ENCODE measurements at regions not wholly inside any gene's neighbourhood (a gene's known extent, or its start where the extent isn't known, plus 50 kb on each side); places are given as distances from the start of the nearest gene placed in this dataset.

GRCh38 chr16:11439790-11440656, 94.8 kb downstream of the RMI2 start:
- H3K9me3 ChIP-seq, result peaks cover 0 to 4% of the 10 kb centered on the region in 2 donors
- WGBS, 2 donors (ENCODE audit: low coverage in 1 of 2), result 93 to 99% methylated on average over 2 to 4 of the region's 4 CpGs
- H3K27me3 ChIP-seq, result no peaks in the 10 kb centered on the region
- no peaks in the 10 kb centered on the region for H3K4me1 ChIP-seq
- intact Hi-C loops (cut with DNase I; ENCODE audit: low total_unique reads) (no loop called here), in situ Hi-C loops (cut with MboI; ENCODE audit: low pct_ligation_motif_present in 1 of 4, low pct_unique_long_range_greater_than_20kb in 1 of 4, low sequenced_read_pairs in 3 of 4) (no loop called here)
- DNase-seq, result no peak
- no peak for TF ChIP-seq EP300 (IDR thresholded peaks at IDR 0.05; ENCODE audit: low read depth)
- no peak for TF ChIP-seq POLR2AphosphoS5 (IDR thresholded peaks at IDR 0.05)
- no peak for TF ChIP-seq POLR2A (IDR thresholded peaks at IDR 0.05)
- no peak for TF ChIP-seq CTCF (IDR thresholded peaks at IDR 0.05)
- H3K36me3 ChIP-seq, result no peaks in the 10 kb centered on the region
- no peak overlapping the region for H3K27ac ChIP-seq
- H3K4me3 ChIP-seq, result no peak overlapping the region

- Histone ChIP-seq H3K27ac (no peak overlapping the region), H3K27me3 (no peaks in the 10 kb centered on the region), H3K4me1 (no peaks in the 10 kb centered on the region), H3K36me3 (no peaks in the 10 kb centered on the region), H3K9me3 (peaks cover 0 to 4% of the 10 kb centered on the region in 2 donors), H3K4me3 (no peak overlapping the region)
- intact Hi-C loops (cut with DNase I; ENCODE audit: low total_unique reads) (no loop called here), in situ Hi-C loops (cut with MboI; ENCODE audit: low pct_ligation_motif_present in 1 of 4, low pct_unique_long_range_greater_than_20kb in 1 of 4, low sequenced_read_pairs in 3 of 4) (no loop called here)
- DNase-seq, result no peak
- TF ChIP-seq CTCF (IDR thresholded peaks at IDR 0.05) (no peak), EP300 (IDR thresholded peaks at IDR 0.05; ENCODE audit: low read depth) (no peak), POLR2AphosphoS5 (IDR thresholded peaks at IDR 0.05) (no peak), POLR2A (IDR thresholded peaks at IDR 0.05) (no peak)
- 92% methylated on average over 7 of the region's 7 CpGs; no CpG with 5 or more reads in 1 of the 2 donors for WGBS, 2 donors (ENCODE audit: low coverage in 1 of 2)
Measured at GRCh38 chr16:11440657-11441012, 95.4 kb downstream of the RMI2 start.

GRCh38 chr16:11445486-11445885, 100.2 kb downstream of the RMI2 start:
- TF ChIP-seq POLR2A (IDR thresholded peaks at IDR 0.05) (no peak), CTCF (IDR thresholded peaks at IDR 0.05) (no peak), POLR2AphosphoS5 (IDR thresholded peaks at IDR 0.05) (no peak), EP300 (IDR thresholded peaks at IDR 0.05; ENCODE audit: low read depth) (no peak)
- no peak overlapping the region for H3K27ac ChIP-seq
- H3K36me3 ChIP-seq, result no peaks in the 10 kb centered on the region
- H3K4me1 ChIP-seq, result no peaks in the 10 kb centered on the region
- H3K27me3 ChIP-seq, result no peaks in the 10 kb centered on the region
- DNase-seq, result no peak
- 85 to 89% methylated on average over 7 of the region's 7 CpGs for WGBS, 2 donors (ENCODE audit: low coverage in 1 of 2)
- in situ Hi-C loops (cut with MboI; ENCODE audit: low pct_ligation_motif_present in 1 of 4, low pct_unique_long_range_greater_than_20kb in 1 of 4, low sequenced_read_pairs in 3 of 4), result no loop called here
- intact Hi-C loops (cut with DNase I; ENCODE audit: low total_unique reads), result no loop called here
- H3K4me3 ChIP-seq, result no peak overlapping the region
- no peaks in the 10 kb centered on the region for H3K9me3 ChIP-seq

- TF ChIP-seq CTCF (IDR thresholded peaks at IDR 0.05) (no peak), EP300 (IDR thresholded peaks at IDR 0.05; ENCODE audit: low read depth) (no peak), POLR2A (IDR thresholded peaks at IDR 0.05) (no peak), POLR2AphosphoS5 (IDR thresholded peaks at IDR 0.05) (no peak)
- no peaks in the 10 kb centered on the region for H3K9me3 ChIP-seq
- no peaks in the 10 kb centered on the region for H3K36me3 ChIP-seq
- intact Hi-C loops (cut with DNase I; ENCODE audit: low total_unique reads), result no loop called here
- WGBS, 2 donors (ENCODE audit: low coverage in 1 of 2), result 85% methylated on average over 8 of the region's 12 CpGs; no CpG with 5 or more reads in 1 of the 2 donors
- H3K27me3 ChIP-seq, result no peaks in the 10 kb centered on the region
- H3K4me3 ChIP-seq, result no peak overlapping the region
- H3K27ac ChIP-seq, result no peak overlapping the region
- no peaks in the 10 kb centered on the region for H3K4me1 ChIP-seq
- DNase-seq, result no peak
- in situ Hi-C loops (cut with MboI; ENCODE audit: low pct_ligation_motif_present in 1 of 4, low pct_unique_long_range_greater_than_20kb in 1 of 4, low sequenced_read_pairs in 3 of 4), result no loop called here
Measured at GRCh38 chr16:11446566-11447119, 101.4 kb downstream of the RMI2 start.

All from transverse colon (tissue), 4 donors.